HepG2 (cell line): ENCODE measurements at regions not wholly inside any gene's neighbourhood (a gene's known extent, or its start where the extent isn't known, plus 50 kb on each side); places are given as distances from the start of the nearest gene placed in this dataset.

ENCODE experiments used
- ADNP ChIP-seq: sonication (generic); formaldehyde crosslinking; IDR thresholded peaks from 2 replicates; pipeline ENCODE4 v1.4.0; 2020; ENCODE audit warnings: missing genetic modification reagents
- CBX1 ChIP-seq: IDR thresholded peaks from one replicate; pipeline ENCODE4 v1.6.1; 2016; ENCODE audit warnings: antibody characterized with exemption, low read depth
- HCFC1 ChIP-seq: fragments of 150-350 bp; IDR thresholded peaks from 2 replicates; pipeline ENCODE4 v1.6.1; 2014; ENCODE audit warnings: low read depth, low read length
- HNRNPH1 ChIP-seq: fragments of 200-400 bp; formaldehyde crosslinking; optimal IDR thresholded peaks from 2 replicates; pipeline ENCODE3; 2017; ENCODE audit warnings: mild to moderate bottlenecking, low read depth, low read length
- IKZF4 ChIP-seq: sonication (generic); formaldehyde crosslinking; IDR thresholded peaks from 2 replicates; pipeline ENCODE4 v1.5.1; 2020; ENCODE audit warnings: borderline replicate concordance, mild to moderate bottlenecking, low read depth, missing genetic modification reagents; ENCODE audit errors: not compliant biosample characterization
- JUN ChIP-seq: sonication (generic); formaldehyde crosslinking; IDR thresholded peaks from 2 replicates; pipeline ENCODE4 v1.4.0; 2020; ENCODE audit warnings: mild to moderate bottlenecking, missing genetic modification reagents
- NCOR1 ChIP-seq: fragments of 200-600 bp; sonication (generic); IDR thresholded peaks from 2 replicates; pipeline ENCODE4 v1.7.0; 2017; ENCODE audit warnings: antibody characterized with exemption, low read length, borderline replicate concordance
- NR2F1 ChIP-seq, 2 experiments: fragments of 450-650 bp in 1 of 2; formaldehyde crosslinking in 1 of 2; IDR thresholded peaks; 2 replicates each; pipeline versions ENCODE4 v1.5.0 to v1.6.1; 2016 to 2020; ENCODE audit warnings: mild to moderate bottlenecking in 1 of 2, missing compliant biosample characterization in 1 of 2, missing genetic modification reagents in 1 of 2, moderate library complexity in 1 of 2
- PHF5A ChIP-seq: IDR thresholded peaks from one replicate; pipeline ENCODE4 v1.6.1; 2018; ENCODE audit warnings: low read depth, missing genetic modification reagents; ENCODE audit not compliant: unreplicated experiment
- RXRA ChIP-seq: sonication (generic); formaldehyde crosslinking; IDR thresholded peaks from 2 replicates; pipeline ENCODE4 v1.5.1; 2020; ENCODE audit warnings: missing genetic modification reagents
- SP5 ChIP-seq: IDR thresholded peaks from 2 replicates; pipeline ENCODE4 v1.6.1; 2016; ENCODE audit warnings: low read depth, borderline replicate concordance
- TOPORS ChIP-seq: sonication (generic); formaldehyde crosslinking; IDR thresholded peaks from 2 replicates; pipeline ENCODE4 v1.8.0; 2023; ENCODE audit warnings: mild to moderate bottlenecking, missing genetic modification reagents
- ZGPAT ChIP-seq: IDR thresholded peaks from 2 replicates; pipeline ENCODE4 v1.6.1; 2016; ENCODE audit warnings: mild to moderate bottlenecking
- ZKSCAN1 ChIP-seq: fragments of 150-350 bp; IDR thresholded peaks from 2 replicates; pipeline ENCODE4 v1.6.1; 2014; ENCODE audit warnings: low read length
- ZNF207 ChIP-seq: fragments of 450-650 bp; IDR thresholded peaks from 2 replicates; pipeline ENCODE4 v1.6.1; 2016; ENCODE audit warnings: antibody characterized with exemption, borderline replicate concordance
- ZNF263 ChIP-seq: sonication (generic); formaldehyde crosslinking; IDR thresholded peaks from 2 replicates; pipeline ENCODE4 v1.4.0; 2020; ENCODE audit warnings: missing genetic modification reagents
- ZNF44 ChIP-seq: sonication (generic); formaldehyde crosslinking; IDR thresholded peaks from 2 replicates; pipeline ENCODE4 v1.5.1; 2020; ENCODE audit warnings: mild to moderate bottlenecking, missing genetic modification reagents
- ZNF589 ChIP-seq: sonication (generic); formaldehyde crosslinking; conservative IDR thresholded peaks from 2 replicates; pipeline ENCODE4 v1.8.0; 2022; ENCODE audit warnings: mild to moderate bottlenecking, moderate library complexity, missing genetic modification reagents
- ZNF674 ChIP-seq: sonication (generic); formaldehyde crosslinking; IDR thresholded peaks from 2 replicates; pipeline ENCODE4 v1.5.0; 2020; ENCODE audit warnings: low read depth, mild to moderate bottlenecking, missing genetic modification reagents
- ZNF777 ChIP-seq: sonication (generic); formaldehyde crosslinking; IDR thresholded peaks from 2 replicates; pipeline ENCODE4 v1.4.0; 2020; ENCODE audit warnings: missing genetic modification reagents
- ZSCAN29 ChIP-seq: sonication (generic); formaldehyde crosslinking; conservative IDR thresholded peaks from 2 replicates; pipeline ENCODE4 v1.4.0; 2020; ENCODE audit warnings: mild to moderate bottlenecking, missing genetic modification reagents
- ZUFSP ChIP-seq: sonication (generic); formaldehyde crosslinking; IDR thresholded peaks from 2 replicates; pipeline ENCODE4 v1.9.0; 2021; ENCODE audit warnings: missing genetic modification reagents, mild to moderate bottlenecking, borderline replicate concordance
- TF ChIP-seq, protein P1 (sequence below): sonication (generic); formaldehyde crosslinking; IDR thresholded peaks from 2 replicates; pipeline ENCODE4 v1.4.0; 2020; ENCODE audit warnings: mild to moderate bottlenecking, missing genetic modification reagents
- TF ChIP-seq, protein P2 (sequence below): IDR thresholded peaks from 2 replicates; pipeline ENCODE4 v1.6.1; 2016

DNA sequence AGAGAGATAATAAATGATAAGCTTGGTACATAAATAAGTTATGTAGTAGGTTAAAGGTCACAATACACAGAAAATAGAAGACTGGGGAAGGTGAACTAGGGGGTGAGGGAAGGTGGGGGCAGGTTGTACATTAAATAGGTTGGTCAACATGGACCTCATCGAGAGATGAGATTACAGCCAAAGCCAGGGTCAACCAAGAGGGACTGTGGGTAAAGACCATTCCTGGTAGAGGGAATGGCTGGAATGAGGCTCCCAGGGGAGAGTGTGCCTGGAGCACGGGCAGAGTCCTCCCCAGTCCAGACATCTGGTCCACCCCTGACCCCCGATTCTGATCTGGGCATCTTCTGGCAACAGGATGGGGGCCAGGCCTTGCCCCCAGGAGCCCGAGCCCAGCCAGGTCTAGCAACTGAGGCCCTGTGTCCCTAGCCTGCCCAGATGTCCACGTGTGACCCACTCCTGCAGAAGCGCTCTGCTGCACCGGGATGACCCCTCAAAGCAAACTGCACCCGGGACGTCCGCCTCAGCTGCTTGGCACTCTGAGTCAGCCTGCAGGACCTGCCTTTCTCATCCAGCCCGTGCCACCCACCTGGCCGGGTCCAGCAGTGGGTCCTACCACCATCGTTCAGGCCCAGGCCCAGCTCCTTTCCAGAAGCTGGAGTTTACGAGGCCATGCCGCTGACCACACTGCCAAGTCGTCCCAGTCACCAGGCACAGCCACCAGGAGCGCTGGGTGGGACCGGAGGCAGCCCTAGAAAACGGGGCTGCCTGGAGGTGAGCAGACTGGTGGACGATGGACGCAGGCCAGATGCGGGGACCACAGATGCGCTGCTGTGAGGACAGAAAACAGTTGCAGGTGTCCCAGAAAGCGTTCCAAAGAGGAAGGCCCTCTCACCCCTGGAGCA is 56.2 kb upstream of the ID2 start (continued):
- TF ChIP-seq, protein P1, sequence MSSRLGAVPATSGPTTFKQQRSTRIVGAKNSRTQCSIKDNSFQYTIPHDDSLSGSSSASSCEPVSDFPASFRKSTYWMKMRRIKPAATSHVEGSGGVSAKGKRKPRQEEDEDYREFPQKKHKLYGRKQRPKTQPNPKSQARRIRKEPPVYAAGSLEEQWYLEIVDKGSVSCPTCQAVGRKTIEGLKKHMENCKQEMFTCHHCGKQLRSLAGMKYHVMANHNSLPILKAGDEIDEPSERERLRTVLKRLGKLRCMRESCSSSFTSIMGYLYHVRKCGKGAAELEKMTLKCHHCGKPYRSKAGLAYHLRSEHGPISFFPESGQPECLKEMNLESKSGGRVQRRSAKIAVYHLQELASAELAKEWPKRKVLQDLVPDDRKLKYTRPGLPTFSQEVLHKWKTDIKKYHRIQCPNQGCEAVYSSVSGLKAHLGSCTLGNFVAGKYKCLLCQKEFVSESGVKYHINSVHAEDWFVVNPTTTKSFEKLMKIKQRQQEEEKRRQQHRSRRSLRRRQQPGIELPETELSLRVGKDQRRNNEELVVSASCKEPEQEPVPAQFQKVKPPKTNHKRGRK (CRISPR knock-in tag), result no peak
- TF ChIP-seq ZSCAN29 (CRISPR knock-in tag) (peak; percentile 52; the same call in 1 of the 2 replicates), CBX1 (peak; percentile 32), ADNP (CRISPR knock-in tag) (0 out of 2 replicates have a peak, but pooled peaks have one; percentile 35), ZNF263 (peak; percentile 100), RXRA (CRISPR knock-in tag) (peak; percentile 98), TOPORS (CRISPR knock-in tag) (no peak; the same call in 1 of the 2 replicates), ZNF777 (CRISPR knock-in tag) (no peak), NR2F1 (CRISPR knock-in tag; IDR thresholded peaks at IDR 0.05) (peak; percentile 79 to 88; a peak in 3 of 4 replicates), ZNF44 (no peak; the same call in 1 of the 2 replicates), ZNF589 (CRISPR knock-in tag) (no peak), NCOR1 (peak; percentile 93), SP5 (CRISPR knock-in tag) (peak; percentile 74; the same call in 1 of the 2 replicates), ZGPAT (CRISPR knock-in tag) (peak; percentile 93), JUN (CRISPR knock-in tag) (peak; percentile 77; the same call in 1 of the 2 replicates), ZKSCAN1 (no peak), PHF5A (CRISPR knock-in tag) (no peak), HNRNPH1 (no peak), ZNF207 (no peak), ZNF674 (CRISPR knock-in tag) (no peak), HCFC1 (no peak), ZUFSP (CRISPR knock-in tag) (no peak), IKZF4 (CRISPR knock-in tag) (peak; percentile 88)
- TF ChIP-seq, protein P2, sequence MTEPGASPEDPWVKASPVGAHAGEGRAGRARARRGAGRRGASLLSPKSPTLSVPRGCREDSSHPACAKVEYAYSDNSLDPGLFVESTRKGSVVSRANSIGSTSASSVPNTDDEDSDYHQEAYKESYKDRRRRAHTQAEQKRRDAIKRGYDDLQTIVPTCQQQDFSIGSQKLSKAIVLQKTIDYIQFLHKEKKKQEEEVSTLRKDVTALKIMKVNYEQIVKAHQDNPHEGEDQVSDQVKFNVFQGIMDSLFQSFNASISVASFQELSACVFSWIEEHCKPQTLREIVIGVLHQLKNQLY (CRISPR knock-in tag), result peak; percentile 72; the same call in 1 of the 2 replicates
